Calu3 (cell line): ENCODE measurements at regions not wholly inside any gene's neighbourhood (a gene's known extent, or its start where the extent isn't known, plus 50 kb on each side); places are given as distances from the start of the nearest gene placed in this dataset.

Experiments
- BruUV-seq: library from RNA; stranded (reverse); fragments of 400-500 nt; replicated peaks from 2 replicates; lab custom pipeline; 2021; lab: Mats Ljungman, UMichigan
- CTCF ChIA-PET: fragments of 300-600 bp; sonication (Branson Sonifier 250); formaldehyde crosslinking; loops from one replicate; lab custom pipeline; 2022; ENCODE audit warnings: antibody characterized with exemption; lab: Charles Lee
- DNase-seq: peaks from one replicate; pipeline ENCODE4 v3.0.0; 2022
- H3K27ac Mint-ChIP-seq: one replicate; pipeline ENCODE4 v1.8.0; 2022; ENCODE audit warnings: mixed read lengths; ENCODE audit not compliant: unreplicated experiment
- H3K27me3 Mint-ChIP-seq: one replicate; pipeline ENCODE4 v1.8.0; 2022; ENCODE audit warnings: mixed read lengths; ENCODE audit not compliant: unreplicated experiment
- H3K36me3 Mint-ChIP-seq: one replicate; pipeline ENCODE4 v1.8.0; 2022; ENCODE audit warnings: mild to moderate bottlenecking, moderate library complexity, mixed read lengths; ENCODE audit not compliant: insufficient read depth, unreplicated experiment
- H3K4me1 Mint-ChIP-seq: one replicate; pipeline ENCODE4 v1.8.0; 2022; ENCODE audit warnings: mild to moderate bottlenecking, low read depth, mixed read lengths; ENCODE audit not compliant: unreplicated experiment
- H3K4me3 Mint-ChIP-seq: one replicate; pipeline ENCODE4 v1.8.0; 2022; ENCODE audit warnings: mild to moderate bottlenecking, low read depth, moderate library complexity, mixed read lengths; ENCODE audit not compliant: unreplicated experiment
- H3K9me3 Mint-ChIP-seq: one replicate; pipeline ENCODE4 v1.8.0; 2022; ENCODE audit warnings: low read depth, mixed read lengths; ENCODE audit not compliant: unreplicated experiment
- intact Hi-C: fragments of 100-400 bp; cut with micrococcal nuclease; formaldehyde crosslinking; loops from one replicate; pipeline ENCODE4 v1.10.0; 2022; ENCODE audit not compliant: unreplicated experiment
- TF ChIP-seq, protein P1 (sequence below): fragments of 200-600 bp; IDR thresholded peaks from one replicate; pipeline ENCODE4 v1.8.0; 2022; ENCODE audit warnings: antibody characterized with exemption; ENCODE audit not compliant: unreplicated experiment

DNA sequence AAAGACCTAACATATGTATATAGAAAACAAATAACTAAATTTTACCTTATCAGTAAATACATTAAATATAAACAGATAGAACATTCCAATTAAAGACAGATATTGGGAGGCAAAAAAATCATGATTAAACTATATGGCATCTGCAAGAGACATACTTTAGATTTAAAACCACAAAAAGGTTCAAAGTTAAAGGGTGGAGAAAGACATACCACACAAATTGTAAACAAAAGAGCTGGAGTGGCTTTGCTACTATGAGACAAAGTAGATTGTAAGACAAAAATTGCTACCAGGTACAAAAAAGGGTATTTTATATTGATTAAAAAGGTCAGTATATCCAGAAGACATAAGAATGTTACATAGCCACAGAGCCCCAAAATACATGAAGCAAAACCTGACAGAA is 200.2 kb downstream of the KCNRG start:
- Mint-ChIP-seq H3K9me3 (peaks cover 3% of the 10 kb centered on the region), H3K27ac (no peak overlapping the region), H3K4me3 (no peak overlapping the region), H3K27me3 (no peaks in the 10 kb centered on the region), H3K4me1 (peaks cover 7% of the 10 kb centered on the region), H3K36me3 (no peaks in the 10 kb centered on the region)
- no TSS peak for BruUV-seq
- CTCF ChIA-PET, result no interaction called here
- no peak for DNase-seq
- intact Hi-C loops, result no loop called here
- TF ChIP-seq, protein P1, sequence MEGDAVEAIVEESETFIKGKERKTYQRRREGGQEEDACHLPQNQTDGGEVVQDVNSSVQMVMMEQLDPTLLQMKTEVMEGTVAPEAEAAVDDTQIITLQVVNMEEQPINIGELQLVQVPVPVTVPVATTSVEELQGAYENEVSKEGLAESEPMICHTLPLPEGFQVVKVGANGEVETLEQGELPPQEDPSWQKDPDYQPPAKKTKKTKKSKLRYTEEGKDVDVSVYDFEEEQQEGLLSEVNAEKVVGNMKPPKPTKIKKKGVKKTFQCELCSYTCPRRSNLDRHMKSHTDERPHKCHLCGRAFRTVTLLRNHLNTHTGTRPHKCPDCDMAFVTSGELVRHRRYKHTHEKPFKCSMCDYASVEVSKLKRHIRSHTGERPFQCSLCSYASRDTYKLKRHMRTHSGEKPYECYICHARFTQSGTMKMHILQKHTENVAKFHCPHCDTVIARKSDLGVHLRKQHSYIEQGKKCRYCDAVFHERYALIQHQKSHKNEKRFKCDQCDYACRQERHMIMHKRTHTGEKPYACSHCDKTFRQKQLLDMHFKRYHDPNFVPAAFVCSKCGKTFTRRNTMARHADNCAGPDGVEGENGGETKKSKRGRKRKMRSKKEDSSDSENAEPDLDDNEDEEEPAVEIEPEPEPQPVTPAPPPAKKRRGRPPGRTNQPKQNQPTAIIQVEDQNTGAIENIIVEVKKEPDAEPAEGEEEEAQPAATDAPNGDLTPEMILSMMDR, result no peak

DNA sequence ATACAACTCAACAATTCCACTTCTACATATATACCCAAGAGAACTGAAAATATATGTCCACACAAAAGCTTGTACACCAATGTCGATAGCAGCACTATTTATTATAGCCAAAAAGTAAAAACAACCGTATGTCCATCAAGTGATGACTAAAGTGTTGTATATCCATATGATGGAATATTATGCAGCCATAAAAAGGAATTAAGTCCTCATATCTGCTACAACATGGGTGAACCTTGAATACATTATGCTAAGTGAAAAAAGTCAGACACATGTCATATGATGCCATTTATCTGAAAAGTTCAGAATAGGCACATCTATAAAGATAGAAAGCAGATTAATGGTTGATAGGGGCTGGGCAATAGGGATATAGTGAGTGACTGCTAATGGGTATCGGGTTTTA is 204.5 kb downstream of the KCNRG start:
- CTCF ChIA-PET, result no interaction called here
- Mint-ChIP-seq H3K4me3 (no peak overlapping the region), H3K27ac (no peak overlapping the region), H3K9me3 (peaks cover 3% of the 10 kb centered on the region), H3K4me1 (peaks cover 18% of the 10 kb centered on the region), H3K36me3 (no peaks in the 10 kb centered on the region), H3K27me3 (no peaks in the 10 kb centered on the region)
- no TSS peak for BruUV-seq
- TF ChIP-seq, protein P1, result no peak
- no peak for DNase-seq
- intact Hi-C loops, result no loop called here

GRCh38 chr13:50220938-50221337 is 205.7 kb downstream of the KCNRG start:
- no peaks in the 10 kb centered on the region for H3K36me3 Mint-ChIP-seq
- H3K9me3 Mint-ChIP-seq, result peaks cover 3% of the 10 kb centered on the region
- intact Hi-C loops, result no loop called here
- no peak for DNase-seq
- no peaks in the 10 kb centered on the region for H3K27me3 Mint-ChIP-seq
- no peak overlapping the region for H3K27ac Mint-ChIP-seq
- CTCF ChIA-PET, result no interaction called here
- TF ChIP-seq, protein P1, result no peak
- H3K4me1 Mint-ChIP-seq, result peaks cover 15% of the 10 kb centered on the region
- no TSS peak for BruUV-seq
- no peak overlapping the region for H3K4me3 Mint-ChIP-seq

- Mint-ChIP-seq H3K4me3 (peak overlapping the region; percentile 32), H3K4me1 (peaks cover 11% of the 10 kb centered on the region)
Observed at GRCh38 chr13:50222569-50223332, 207.5 kb downstream of the KCNRG start.

More at GRCh38 chr13:50222569-50223332, 207.5 kb downstream of the KCNRG start:
- no peak for DNase-seq
- Mint-ChIP-seq H3K36me3 (no peaks in the 10 kb centered on the region), H3K27ac (no peak overlapping the region), H3K9me3 (no peaks in the 10 kb centered on the region), H3K27me3 (no peaks in the 10 kb centered on the region)
- TF ChIP-seq, protein P1, result no peak
- no TSS peak for BruUV-seq
- intact Hi-C loops, result no loop called here
- CTCF ChIA-PET, result no interaction called here
